OCI-LY1 (cell line): ENCODE measurements at regions not wholly inside any gene's neighbourhood (a gene's known extent, or its start where the extent isn't known, plus 50 kb on each side); places are given as distances from the start of the nearest gene placed in this dataset.

Source experiments
- H2AFZ ChIP-seq: fragments of 200-600 bp; sonication (generic), shearing (Covaris generic); 2 replicates; pipeline ENCODE4 v1.6.0; 2014; ENCODE audit warnings: antibody characterized with exemption, mild to moderate bottlenecking, low read length
- H3F3A ChIP-seq: fragments of 200-600 bp; sonication (generic), shearing (Covaris generic); 2 replicates; pipeline ENCODE4 v1.6.0; 2014; ENCODE audit warnings: mild to moderate bottlenecking, antibody characterized with exemption, low read length, moderate library complexity; ENCODE audit not compliant: insufficient read depth
- H3K27ac ChIP-seq: fragments of 200-600 bp; sonication (generic); 2 replicates; pipeline ENCODE4 v1.5.1; 2014; ENCODE audit warnings: low read length, mixed run types, mild to moderate bottlenecking, low read depth; ENCODE audit not compliant: poor library complexity, severe bottlenecking
- H3K27me3 ChIP-seq: fragments of 200-600 bp; sonication (generic); 2 replicates; pipeline ENCODE4 v1.6.0; 2014; ENCODE audit warnings: antibody characterized with exemption, mild to moderate bottlenecking, low read length, moderate library complexity; ENCODE audit not compliant: insufficient read depth
- H3K36me3 ChIP-seq: fragments of 200-600 bp; sonication (generic); 2 replicates; pipeline ENCODE4 v1.6.1; 2014; ENCODE audit warnings: mild to moderate bottlenecking, antibody characterized with exemption, low read length, moderate library complexity, mixed read lengths; ENCODE audit not compliant: insufficient read depth
- H3K4me1 ChIP-seq: fragments of 200-600 bp; sonication (generic); 2 replicates; pipeline ENCODE4 v1.5.1; 2014; ENCODE audit warnings: mild to moderate bottlenecking, low read length, moderate library complexity; ENCODE audit not compliant: insufficient read depth, severe bottlenecking
- H3K4me2 ChIP-seq: fragments of 200-600 bp; sonication (generic), shearing (Covaris generic); 2 replicates; pipeline ENCODE4 v1.6.1; 2014; ENCODE audit warnings: low read length
- H3K4me3 ChIP-seq: fragments of 200-600 bp; sonication (generic); 2 replicates; pipeline ENCODE4 v1.5.1; 2014; ENCODE audit warnings: low read length, low read depth, mild to moderate bottlenecking, mixed read lengths; ENCODE audit not compliant: poor library complexity, severe bottlenecking
- H3K79me2 ChIP-seq: fragments of 200-600 bp; shearing (Covaris generic); 2 replicates; pipeline ENCODE4 v1.6.1; 2016; ENCODE audit warnings: mixed run types, low read length, mixed read lengths; ENCODE audit not compliant: insufficient read depth
- H3K9ac ChIP-seq: fragments of 200-600 bp; sonication (generic), shearing (Covaris generic); 2 replicates; pipeline ENCODE4 v1.6.1; 2014; ENCODE audit warnings: mild to moderate bottlenecking, low read length, mixed read lengths
- H3K9me2 ChIP-seq: fragments of 200-600 bp; sonication (generic), shearing (Covaris generic); 2 replicates; pipeline ENCODE4 v1.6.1; 2014; ENCODE audit warnings: low read depth, mild to moderate bottlenecking, low read length, mixed read lengths
- H3K9me3 ChIP-seq: fragments of 200-600 bp; shearing (Covaris generic); 2 replicates; pipeline ENCODE4 v1.6.1; 2014; ENCODE audit warnings: low read length, mixed read lengths
- H4K20me1 ChIP-seq: fragments of 200-600 bp; sonication (generic), shearing (Covaris generic); 2 replicates; pipeline ENCODE4 v1.6.0; 2016; ENCODE audit warnings: mild to moderate bottlenecking, low read length; ENCODE audit not compliant: insufficient read depth
- EZH2 ChIP-seq: fragments of 200-600 bp; sonication (generic), shearing (Covaris generic); IDR thresholded peaks from 2 replicates; pipeline ENCODE4 v1.8.0; 2017; ENCODE audit warnings: borderline replicate concordance, mixed run types, mild to moderate bottlenecking, antibody characterized with exemption, low read length, moderate library complexity, mixed read lengths
- TF ChIP-seq, protein P1 (sequence below): fragments of 200-600 bp; sonication (generic), shearing (Covaris generic); IDR thresholded peaks from 2 replicates; pipeline ENCODE4 v1.5.1; 2017; ENCODE audit warnings: mild to moderate bottlenecking, antibody characterized with exemption, low read length, moderate library complexity, mixed read lengths

DNA sequence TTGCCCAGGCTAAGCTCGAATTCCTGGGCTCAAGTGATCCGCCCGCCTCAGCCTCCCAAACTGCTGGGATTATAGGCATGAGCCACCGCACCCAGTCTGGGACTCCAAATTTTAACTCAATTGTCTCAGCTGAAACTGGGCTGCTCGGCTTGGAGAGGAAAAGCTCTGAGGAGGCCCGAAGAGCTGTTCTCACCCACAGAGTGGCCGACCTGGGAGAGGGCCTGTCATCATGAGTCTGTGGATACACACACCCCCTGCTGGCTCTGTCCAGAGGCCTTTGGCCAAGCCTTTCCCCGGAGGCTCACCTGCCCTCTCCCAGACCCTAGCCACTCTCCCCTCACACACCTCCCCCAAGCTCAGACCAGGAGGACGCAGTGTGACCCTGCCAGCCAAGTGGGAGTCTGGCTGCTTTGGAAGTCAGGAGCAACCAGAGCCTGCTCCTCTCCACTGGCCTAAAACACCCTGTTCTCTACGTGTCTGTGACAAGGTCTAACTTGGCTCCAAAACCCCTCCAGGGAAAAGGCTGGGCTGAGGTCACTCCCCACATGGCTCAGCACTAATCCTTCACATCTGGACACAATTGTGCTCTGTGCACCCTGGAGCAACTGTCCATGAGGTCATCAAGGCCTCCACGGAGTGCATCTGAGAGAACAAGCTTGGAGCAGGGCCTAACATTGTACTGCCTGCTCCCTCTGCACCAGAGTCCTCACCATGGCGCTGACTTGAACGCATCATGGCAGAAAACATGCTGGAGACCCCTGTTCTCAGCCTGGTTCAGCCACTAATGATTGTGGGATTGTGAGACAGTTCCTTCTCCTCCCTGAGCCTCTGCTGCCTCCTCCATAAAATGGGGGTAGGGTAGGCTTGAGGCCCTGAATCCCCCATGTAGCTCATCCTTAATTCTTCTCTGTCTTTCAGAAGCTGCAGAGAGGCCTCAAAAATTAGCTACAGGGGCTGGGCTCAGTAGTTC, 49.9 kb upstream of the RAB6C start:
- Histone ChIP-seq H3K27ac (no peak overlapping the region), H2AFZ (no peak overlapping the region), H3K9me3 (no peaks in the 10 kb centered on the region), H3K9me2 (no peaks in the 10 kb centered on the region), H3K9ac (no peak overlapping the region), H3K4me2 (no peak overlapping the region), H3K4me1 (no peaks in the 10 kb centered on the region), H3F3A (no peaks in the 10 kb centered on the region), H3K27me3 (no peaks in the 10 kb centered on the region), H3K4me3 (no peak overlapping the region), H4K20me1 (no peaks in the 10 kb centered on the region), H3K36me3 (no peaks in the 10 kb centered on the region), H3K79me2 (no peaks in the 10 kb centered on the region)
- TF ChIP-seq EZH2, result no peak
- TF ChIP-seq, protein P1, sequence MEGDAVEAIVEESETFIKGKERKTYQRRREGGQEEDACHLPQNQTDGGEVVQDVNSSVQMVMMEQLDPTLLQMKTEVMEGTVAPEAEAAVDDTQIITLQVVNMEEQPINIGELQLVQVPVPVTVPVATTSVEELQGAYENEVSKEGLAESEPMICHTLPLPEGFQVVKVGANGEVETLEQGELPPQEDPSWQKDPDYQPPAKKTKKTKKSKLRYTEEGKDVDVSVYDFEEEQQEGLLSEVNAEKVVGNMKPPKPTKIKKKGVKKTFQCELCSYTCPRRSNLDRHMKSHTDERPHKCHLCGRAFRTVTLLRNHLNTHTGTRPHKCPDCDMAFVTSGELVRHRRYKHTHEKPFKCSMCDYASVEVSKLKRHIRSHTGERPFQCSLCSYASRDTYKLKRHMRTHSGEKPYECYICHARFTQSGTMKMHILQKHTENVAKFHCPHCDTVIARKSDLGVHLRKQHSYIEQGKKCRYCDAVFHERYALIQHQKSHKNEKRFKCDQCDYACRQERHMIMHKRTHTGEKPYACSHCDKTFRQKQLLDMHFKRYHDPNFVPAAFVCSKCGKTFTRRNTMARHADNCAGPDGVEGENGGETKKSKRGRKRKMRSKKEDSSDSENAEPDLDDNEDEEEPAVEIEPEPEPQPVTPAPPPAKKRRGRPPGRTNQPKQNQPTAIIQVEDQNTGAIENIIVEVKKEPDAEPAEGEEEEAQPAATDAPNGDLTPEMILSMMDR, result no peak
